HG02943 (cell line): ENCODE measurements at regions not wholly inside any gene's neighbourhood (a gene's known extent, or its start where the extent isn't known, plus 50 kb on each side); places are given as distances from the start of the nearest gene placed in this dataset.

Experiments
- ATAC-seq: cut with Tn5 transposase; IDR thresholded peaks from one replicate; pipeline ENCODE4 v1.9.1; 2021; ENCODE audit warnings: mild to moderate bottlenecking, low read depth, moderate library complexity; ENCODE audit not compliant: unreplicated experiment

DNA sequence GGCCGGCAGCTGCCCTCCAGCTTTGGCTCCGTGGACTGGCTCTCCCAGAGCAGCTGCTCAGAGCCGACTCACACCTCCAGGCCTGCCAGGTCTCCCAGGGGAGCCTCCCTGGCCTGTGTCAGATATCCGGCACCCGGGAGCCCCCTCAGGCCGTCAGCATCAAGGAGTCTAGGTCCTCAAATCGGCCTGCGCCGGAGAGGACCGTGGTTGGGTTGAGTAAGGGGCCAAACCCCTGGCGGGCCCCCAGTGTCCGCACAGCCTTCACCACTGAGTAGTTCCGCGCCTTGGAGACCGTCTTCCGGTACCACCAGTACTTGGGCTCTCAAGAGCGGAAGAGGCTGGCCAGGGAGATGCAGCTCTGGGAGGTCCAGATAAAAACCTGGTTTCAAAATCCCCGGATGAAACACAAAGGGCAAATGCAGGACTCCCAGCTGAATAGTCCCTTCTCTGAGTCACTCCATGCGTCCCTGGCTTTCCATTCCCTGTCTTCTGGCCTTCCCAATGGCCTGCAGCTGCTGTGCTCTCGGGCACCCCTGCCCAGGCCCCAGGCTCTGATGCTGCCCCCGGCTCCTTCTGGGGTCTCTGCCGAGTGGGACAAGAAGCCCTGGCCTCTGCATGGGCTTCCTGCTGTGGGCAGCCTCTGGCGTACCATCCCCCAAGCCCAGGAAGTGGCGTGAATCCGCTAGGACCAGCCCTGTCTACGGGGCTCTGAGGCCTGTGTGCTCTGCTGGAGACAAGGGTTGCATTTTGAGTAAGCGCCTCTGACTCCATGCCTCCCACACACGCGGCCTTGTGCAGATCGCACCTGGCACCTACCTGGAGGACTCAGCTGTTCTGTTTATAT lies 245.1 kb upstream of the ATXN7L3B start:
- no peak for ATAC-seq

DNA sequence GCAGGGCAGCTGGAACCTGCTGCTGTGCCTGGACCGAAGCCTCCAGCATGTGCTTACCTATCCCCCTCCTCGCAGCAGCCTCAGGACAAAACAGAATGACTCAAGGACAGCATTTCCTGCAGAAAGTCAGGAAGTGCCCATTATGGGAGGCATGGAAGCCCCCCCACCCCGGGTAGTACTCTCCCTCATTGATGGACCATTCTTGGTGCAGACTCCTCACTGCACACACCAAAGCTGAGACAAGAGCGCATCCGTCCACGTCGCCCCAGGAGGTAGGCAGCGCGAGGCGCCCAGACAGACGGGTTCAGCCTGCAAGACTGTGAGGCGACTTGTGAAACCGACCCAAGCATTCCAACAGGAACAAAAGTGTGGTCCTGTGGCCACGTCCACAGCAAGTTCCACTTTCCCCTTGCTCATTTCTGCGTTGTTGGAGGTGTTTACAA lies 243.9 kb upstream of the ATXN7L3B start:
- ATAC-seq = no peak

DNA sequence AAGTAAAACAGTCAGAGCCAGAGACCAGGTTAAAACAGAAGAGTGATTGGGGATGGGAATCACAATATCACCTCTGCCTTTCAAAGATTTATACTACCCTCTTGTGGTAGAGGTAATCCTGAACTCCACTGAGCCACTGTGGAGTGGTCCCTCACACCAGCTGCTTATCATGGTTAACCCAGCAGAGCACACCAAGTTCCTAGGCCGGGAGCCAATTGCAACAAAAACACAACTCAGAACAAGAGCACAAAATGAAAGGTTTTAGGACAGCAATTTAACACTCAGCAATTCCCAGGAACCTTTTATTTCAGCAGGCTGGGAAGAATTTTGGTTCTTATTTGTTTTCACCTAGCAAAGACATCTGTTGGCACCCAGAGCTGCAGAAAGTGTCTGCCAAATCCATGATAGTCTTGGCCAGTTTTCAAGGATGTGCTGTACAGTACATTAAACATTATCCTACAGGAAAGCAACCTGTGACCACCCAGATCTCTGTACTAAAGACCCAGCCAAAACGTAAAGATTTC lies 220.5 kb upstream of the ATXN7L3B start:
- no peak for ATAC-seq

DNA sequence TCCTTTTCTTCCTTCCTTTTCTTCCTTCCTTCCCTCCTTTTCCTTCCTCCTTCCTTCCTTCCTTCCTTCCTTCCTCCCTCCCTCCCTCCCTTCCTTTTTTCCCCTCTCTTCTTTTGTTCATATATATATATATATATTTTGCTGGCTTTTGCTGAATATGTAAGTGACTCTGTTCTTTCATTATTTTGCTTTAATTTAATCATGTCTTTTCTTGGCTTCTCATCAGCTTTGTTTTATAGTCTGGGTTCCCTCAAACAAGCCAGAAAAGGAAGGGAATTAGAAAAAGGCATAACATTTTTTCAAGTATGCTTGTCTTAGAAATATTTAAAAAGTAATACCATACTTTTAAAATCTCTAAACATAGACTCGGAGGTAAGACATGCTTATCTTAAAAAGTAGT lies 219.9 kb upstream of the ATXN7L3B start:
- ATAC-seq = no peak

DNA sequence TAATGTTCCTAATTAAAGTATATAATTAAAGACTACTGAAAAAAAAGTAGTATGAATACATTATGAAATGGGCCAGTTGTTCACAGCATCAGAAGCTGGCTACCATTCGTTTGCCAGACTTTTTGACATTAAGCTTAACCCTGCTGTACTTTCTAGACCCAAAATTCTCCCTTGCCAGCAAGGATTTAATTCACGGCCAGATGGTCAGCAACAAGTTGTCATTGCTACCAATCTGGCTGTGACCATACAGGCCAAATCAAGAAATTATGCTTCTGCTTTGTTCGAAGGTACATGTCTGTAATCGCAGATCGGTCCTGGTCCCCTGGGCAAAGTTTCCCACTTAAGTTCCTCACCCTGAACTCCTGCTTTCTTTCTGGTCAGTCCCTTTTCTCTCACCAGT lies 217.7 kb upstream of the ATXN7L3B start:
- ATAC-seq = no peak

DNA sequence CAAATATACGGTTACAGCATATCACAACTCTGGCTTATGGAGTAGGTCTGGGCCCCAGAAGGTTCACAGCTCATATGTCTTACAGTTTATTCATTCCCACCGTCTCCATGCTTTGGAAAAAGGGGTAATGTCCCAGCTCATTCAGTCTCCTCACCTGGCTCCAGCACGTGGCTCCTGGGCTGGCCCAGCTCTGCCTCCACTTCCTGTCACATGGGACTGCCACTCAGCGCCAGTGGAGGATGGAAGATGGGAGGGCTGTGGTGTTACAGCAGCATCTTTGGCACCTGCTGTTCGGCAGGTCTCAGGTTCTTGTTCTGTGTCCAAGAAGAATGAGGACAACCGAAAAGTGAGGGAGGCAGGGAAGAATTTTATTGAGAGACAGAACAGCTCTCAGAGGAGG lies 216.3 kb upstream of the ATXN7L3B start:
- no peak for ATAC-seq

DNA sequence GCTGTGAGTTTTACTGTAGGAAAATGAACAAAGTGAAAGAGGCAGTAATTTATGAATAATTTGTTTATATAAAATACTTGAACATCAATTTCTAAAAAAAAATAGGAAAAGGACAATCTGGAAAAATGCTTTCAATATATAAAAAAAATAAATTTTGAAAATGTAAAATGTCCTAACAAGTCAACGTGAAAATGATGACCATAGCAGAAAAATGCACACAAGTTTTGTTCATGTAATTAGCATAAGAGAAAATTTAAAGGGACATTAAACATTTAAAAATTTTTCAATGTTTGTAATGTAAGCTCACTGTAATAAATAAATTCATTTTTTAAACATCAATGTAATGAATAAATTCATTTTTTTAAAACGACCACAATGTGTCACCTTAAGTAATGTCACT lies 214.8 kb upstream of the ATXN7L3B start:
- no peak for ATAC-seq

DNA sequence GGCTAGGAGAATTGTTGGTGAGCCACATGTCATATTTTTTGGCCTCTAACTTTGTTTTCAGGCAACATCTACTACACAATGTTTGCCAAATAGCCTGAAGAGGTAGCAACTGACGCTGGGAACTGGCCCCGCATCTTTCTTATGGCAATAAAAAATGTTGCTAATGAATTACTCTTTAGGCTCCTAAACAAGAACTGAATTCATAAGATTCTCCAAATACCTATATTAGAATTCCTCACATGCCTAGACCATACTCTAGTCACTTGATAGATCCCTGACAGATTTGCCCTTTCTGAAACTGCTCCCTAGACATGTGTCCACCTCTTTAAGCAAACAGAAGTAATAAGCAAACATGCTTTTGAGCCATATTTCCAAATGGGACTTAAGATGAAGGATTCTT lies 209.0 kb upstream of the ATXN7L3B start:
- no peak for ATAC-seq

DNA sequence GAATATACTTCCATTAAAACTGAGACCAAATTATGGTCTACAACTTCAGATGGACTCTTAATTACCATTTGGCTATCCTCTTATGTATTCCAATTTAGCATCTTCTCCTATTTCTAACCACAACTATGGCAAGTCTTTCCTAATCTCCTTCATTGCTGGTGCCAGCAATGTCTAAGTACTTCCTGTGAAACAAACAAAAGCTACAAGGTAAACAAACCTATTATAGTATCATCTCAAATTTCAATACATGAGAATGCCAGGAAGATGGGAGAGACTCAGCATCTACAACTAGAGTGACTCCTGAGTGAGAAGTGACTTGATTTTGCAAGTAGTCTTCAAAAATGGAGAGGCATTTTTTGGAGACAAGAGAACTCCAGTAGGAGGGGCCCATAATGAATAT lies 202.9 kb upstream of the ATXN7L3B start:
- no peak for ATAC-seq

DNA sequence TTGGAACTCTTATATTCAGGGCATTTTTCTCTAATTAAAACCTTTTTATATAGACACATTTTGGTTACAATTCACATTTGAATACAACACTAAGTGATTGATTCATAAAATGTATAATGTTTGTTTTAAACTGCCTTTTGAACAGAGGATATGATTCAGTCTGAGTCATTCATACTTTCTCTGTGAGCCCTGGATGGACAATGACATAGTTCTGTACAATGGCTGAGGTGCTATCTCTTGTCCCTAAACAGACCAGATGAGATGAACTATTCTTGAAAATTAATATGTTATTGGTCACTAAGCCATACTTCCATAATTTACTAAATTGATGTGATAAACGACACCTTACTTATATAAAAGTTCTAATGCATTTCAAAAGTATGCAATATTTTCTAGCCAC lies 199.7 kb upstream of the ATXN7L3B start:
- no peak for ATAC-seq

DNA sequence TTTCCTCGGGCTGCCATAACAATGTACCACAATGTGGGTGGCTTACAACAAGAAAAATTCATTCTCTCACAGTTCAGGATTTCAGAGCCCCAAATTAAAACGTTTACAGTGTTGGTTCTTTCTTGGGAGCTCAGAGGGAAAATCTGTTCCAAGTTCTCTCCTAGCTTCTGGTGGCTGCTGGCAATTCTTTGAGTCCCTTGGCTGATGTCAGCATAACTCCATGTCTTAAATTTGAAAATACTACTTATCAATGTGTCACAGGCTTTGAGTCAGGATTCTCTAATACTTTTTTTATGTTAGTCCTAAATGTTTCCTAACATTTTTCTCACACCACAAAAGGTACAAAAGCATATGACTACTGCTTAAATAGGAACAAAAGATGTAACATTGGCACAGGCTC lies 198.4 kb upstream of the ATXN7L3B start:
- ATAC-seq = no peak

DNA sequence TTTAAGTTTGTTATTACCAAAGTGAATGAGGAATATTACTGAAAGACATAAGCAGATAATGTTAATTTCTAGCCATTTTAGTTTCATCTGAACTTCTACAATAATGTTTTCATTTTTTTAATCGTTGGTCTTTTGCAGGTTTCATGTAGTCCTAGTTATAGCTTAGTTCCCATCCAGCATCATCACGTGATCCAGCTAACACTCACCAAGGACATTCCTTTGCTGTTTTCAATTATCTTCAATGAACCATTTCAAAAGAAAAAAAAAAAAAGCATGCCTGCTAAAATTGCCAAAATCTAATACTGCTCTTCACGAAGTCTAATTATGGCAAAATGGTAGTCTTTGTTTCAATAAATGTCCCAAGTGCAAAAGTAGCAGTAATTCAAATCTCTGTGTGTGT lies 187.7 kb upstream of the ATXN7L3B start:
- no peak for ATAC-seq

DNA sequence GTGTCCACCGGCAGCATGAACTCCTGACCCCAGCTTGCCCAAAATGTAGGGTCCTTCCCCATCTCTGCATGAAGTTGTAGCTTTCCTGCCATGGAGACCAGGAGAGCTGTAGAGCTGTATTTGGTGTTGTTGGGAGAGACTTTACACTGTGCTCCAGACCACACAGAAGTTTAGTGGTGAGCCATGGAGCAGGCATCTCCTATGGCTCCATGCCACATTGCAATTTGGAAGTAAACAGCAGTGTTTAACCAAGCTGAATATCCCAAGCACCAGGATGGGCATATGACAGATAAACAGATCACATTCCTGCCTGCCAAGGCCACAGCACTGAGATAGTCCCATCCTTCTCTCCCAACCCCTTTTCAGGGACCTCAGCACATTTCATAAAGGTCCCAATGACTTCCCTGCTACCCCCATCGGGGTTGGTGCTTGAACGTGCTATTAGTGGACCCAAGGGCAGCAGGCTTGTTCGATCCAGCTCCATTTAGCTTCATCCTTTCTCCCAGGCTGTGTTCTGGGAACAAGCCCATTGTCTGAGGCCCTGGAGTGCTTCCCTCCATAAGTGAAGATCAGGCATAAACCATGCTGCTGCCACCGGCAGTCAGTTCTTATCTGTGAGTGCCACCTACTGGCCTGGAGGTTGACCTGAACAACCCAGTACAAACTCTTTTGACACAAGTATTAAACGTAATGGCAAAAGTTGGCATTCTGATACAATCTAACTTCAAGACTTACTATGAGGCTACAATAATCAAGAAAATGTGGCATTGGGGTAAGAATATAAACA lies 172.3 kb upstream of the ATXN7L3B start:
- ATAC-seq = no peak

DNA sequence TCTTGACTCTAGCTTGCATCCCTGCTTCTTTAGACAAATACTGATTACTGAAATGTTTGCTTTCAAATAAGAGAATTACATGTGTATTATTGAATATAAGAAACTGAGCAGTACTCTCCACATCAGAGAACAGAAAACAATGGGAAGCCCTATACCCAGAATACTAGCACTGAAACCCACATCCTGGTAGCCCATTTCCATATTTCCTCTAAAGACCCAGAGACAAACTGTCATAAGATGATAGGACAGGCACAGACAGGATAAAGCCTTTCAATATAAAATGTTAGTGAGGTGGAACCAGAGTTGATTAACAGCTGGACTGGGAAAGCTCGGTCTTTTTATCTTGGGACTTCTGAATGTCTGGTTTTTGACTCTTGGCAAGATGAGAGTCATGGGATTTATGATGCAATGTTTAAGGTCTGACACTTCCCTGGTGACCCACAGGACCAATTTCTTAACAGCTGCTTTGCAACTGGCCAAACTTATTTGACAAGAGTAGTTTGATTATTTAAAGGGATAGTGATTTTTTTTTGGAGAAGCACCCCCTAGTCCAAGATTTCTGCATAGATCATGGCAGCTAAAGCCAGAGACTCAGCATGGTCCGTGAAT lies 166.9 kb upstream of the ATXN7L3B start:
- ATAC-seq = no peak

DNA sequence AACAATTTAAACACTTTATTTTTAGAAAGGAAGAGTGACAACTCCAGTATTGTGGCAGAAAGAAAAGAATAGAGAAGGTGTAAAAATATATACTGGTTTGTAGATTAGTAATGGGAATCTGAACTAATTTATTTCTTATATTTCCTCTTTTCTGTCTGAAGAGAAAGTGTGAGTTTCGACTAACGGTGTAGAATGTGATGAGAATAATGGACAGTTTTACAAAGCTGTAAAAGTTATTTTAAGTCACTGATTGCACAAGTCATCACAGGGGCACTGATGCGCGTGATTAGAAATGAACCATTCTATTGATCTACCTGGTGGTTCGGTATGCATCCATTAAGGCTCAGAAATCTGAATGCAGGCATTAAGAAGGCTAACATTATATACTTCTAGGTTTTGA lies 158.5 kb upstream of the ATXN7L3B start:
- ATAC-seq = no peak

DNA sequence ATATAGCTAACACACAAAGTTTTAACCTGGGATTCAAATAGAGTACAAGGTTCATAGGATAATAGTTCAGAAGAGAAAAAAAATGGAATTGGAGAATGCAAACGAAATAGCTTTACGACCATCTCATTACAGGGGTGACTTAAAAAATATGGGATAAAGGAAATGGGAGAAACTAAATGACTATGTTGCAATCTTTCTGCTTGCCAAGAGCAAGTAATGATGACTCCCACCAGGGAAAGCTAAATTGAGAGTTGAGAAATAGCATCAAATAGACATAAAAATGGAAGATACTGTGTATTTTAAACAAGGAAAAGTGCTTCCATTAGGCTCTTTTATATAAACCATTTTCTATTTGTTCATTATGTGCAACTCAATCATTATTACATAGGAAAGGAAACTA lies 155.7 kb upstream of the ATXN7L3B start:
- ATAC-seq = no peak

DNA sequence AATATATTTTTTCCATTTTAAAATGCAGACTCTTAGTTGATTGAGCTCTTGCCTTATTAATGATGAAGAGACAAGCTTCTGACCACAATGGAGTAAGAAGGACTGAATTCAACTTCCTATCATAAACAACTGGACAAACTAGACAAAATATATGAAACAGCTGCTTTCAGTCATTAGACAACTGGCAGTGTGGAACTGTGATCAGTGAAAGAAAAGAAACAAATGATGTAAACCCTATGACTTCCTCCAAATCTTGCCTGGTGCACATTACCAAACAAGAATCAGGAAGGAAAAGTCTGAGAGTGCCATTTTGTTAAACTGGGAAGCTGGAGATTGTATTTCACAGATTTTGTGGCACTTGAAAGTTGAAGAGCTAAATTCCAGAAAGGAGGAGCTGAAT lies 154.7 kb upstream of the ATXN7L3B start:
- no peak for ATAC-seq

DNA sequence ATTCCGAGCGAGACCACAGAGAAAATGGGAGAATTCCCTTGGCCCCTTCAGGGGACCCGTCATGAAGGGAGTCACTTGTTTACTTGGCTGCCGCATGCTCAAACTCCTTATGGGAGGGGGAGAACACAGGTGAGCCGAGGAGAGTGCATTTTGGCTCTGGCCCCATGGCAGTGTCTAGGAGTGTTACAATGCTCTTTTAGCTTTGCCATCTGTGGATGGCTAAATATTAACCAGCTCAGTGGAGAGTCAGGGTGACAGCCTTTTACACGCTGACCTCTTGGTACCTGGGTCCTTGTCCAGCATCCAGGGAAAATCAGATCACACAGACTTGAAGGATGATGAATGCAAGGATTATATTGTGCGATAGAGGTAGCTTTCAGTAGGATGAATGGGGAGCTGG lies 146.4 kb upstream of the ATXN7L3B start:
- ATAC-seq = no peak

DNA sequence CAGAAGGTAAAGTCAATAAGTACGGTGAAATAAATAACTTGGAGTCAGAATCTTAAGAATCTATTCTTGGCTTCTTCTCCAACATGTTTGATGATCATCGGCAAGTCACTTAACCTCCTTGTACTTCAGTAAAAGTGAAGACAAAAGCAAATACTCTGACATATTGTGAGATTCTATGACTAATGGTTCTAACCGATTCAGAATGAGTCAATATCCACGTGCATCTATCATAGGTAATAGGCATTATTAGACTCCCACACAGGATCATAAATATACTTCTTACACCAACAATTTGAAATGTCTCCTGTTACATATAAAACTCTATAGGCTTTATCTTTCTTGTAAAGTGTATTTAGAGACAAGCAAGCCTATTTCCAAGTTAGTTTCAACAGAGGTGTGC lies 144.4 kb upstream of the ATXN7L3B start:
- ATAC-seq = no peak

DNA sequence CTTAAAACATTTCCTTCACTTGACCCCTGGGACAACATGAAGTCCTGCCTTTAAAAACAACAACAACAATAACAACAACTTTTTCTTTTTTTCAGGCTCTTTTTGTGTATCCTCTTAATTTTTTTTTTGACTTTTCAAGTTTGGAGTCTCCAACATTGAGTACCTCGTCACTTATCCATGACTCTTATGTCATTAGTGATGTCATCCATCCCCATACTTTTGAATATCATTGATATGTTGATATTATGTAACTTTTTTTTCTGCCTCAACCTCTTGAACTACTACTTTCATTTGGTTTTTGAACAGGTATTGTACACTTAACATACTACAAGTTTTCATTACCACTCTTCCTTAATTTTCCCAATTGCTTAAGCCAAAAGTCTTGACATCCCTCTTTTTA lies 143.0 kb upstream of the ATXN7L3B start:
- ATAC-seq = no peak

DNA sequence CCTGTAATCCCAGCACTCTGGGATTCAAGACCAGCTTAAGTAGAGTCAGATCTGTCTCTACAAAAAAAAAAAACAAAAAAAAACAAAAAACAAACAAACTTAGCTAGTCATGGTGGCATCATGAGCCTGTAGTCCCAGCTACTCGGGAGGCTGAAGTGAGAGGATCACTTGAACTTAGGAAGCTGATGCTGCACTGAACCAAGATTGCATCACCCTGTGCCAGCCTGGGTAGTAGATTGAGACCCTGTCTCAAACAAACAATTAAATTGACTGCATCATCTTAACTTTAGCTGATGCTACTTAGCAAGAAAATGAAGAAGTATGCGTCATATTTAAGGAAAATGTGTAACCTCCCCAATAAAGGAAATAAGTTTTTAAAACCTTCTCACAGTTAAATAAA lies 136.6 kb upstream of the ATXN7L3B start:
- no peak for ATAC-seq
